SK-N-SH treated with all-trans-retinoic acid at 6 μM for 48 hours (cell line): ENCODE measurements at regions not wholly inside any gene's neighbourhood (a gene's known extent, or its start where the extent isn't known, plus 50 kb on each side); places are given as distances from the start of the nearest gene placed in this dataset.

Experiments used
- ATAC-seq: fragments of 200-7000 bp; cut with Tn5 transposase; 3 replicates; pipeline ENCODE4 v1.9.1; 2020; ENCODE audit warnings: mild to moderate bottlenecking, moderate library complexity
- ARNTL ChIP-seq: fragments of 450-650 bp; formaldehyde crosslinking; IDR thresholded peaks from 2 replicates; pipeline ENCODE4 v1.5.0; 2020; ENCODE audit warnings: low read depth, mild to moderate bottlenecking, moderate library complexity, borderline replicate concordance
- CREB5 ChIP-seq: fragments of 250-450 bp; sonication (Bioruptor Pico); IDR thresholded peaks from 2 replicates; pipeline ENCODE4 v1.5.1; 2020; ENCODE audit warnings: low read depth, mild to moderate bottlenecking, moderate library complexity
- CSDC2 ChIP-seq: fragments of 250-450 bp; sonication (Bioruptor Pico); IDR thresholded peaks from 2 replicates; pipeline ENCODE4 v1.5.0; 2020; ENCODE audit warnings: mild to moderate bottlenecking, moderate library complexity
- CSRNP3 ChIP-seq: fragments of 250-450 bp; sonication (Bioruptor Pico); IDR thresholded peaks from 2 replicates; pipeline ENCODE4 v1.5.1; 2021; ENCODE audit warnings: mild to moderate bottlenecking, moderate library complexity
- ESRRG ChIP-seq: fragments of 250-450 bp; sonication (Bioruptor Pico); IDR thresholded peaks from 2 replicates; pipeline ENCODE4 v1.6.1; 2021; ENCODE audit warnings: mild to moderate bottlenecking
- GLIS3 ChIP-seq: fragments of 250-450 bp; sonication (Bioruptor Pico); IDR thresholded peaks from 2 replicates; pipeline ENCODE4 v1.5.0; 2020; ENCODE audit warnings: mild to moderate bottlenecking, moderate library complexity
- ISL1 ChIP-seq: fragments of 250-450 bp; sonication (Bioruptor Pico); IDR thresholded peaks from 2 replicates; pipeline ENCODE4 v2.1.2; 2022; ENCODE audit warnings: mild to moderate bottlenecking, moderate library complexity
- OSR1 ChIP-seq: fragments of 250-450 bp; sonication (Bioruptor Pico); IDR thresholded peaks from 2 replicates; pipeline ENCODE4 v1.8.0; 2022; ENCODE audit warnings: moderate library complexity, mild to moderate bottlenecking, inconsistent platforms
- PPARA ChIP-seq: fragments of 250-450 bp; sonication (Bioruptor Pico); IDR thresholded peaks from 2 replicates; pipeline ENCODE4 v1.5.0; 2020; ENCODE audit warnings: mild to moderate bottlenecking, borderline replicate concordance
- RARB ChIP-seq: fragments of 250-450 bp; sonication (Bioruptor Pico); IDR thresholded peaks from 2 replicates; pipeline ENCODE4 v1.8.0; 2021; ENCODE audit warnings: mild to moderate bottlenecking, moderate library complexity
- SNAI2 ChIP-seq: fragments of 250-450 bp; sonication (Bioruptor Pico); IDR thresholded peaks from 2 replicates; pipeline ENCODE4 v1.5.0; 2020; ENCODE audit warnings: mild to moderate bottlenecking, moderate library complexity
- TCF4 ChIP-seq: fragments of 250-450 bp; sonication (Bioruptor Pico); IDR thresholded peaks from 2 replicates; pipeline ENCODE4 v1.8.0; 2021; ENCODE audit warnings: mild to moderate bottlenecking, moderate library complexity, borderline replicate concordance
- TOX ChIP-seq: fragments of 250-450 bp; sonication (Bioruptor Pico); IDR thresholded peaks from 2 replicates; pipeline ENCODE4 v1.8.0; 2021; ENCODE audit warnings: mild to moderate bottlenecking, moderate library complexity, borderline replicate concordance
- ZC3H10 ChIP-seq: fragments of 250-450 bp; sonication (Bioruptor Pico); IDR thresholded peaks from 2 replicates; pipeline ENCODE4 v1.5.1; 2021; ENCODE audit warnings: mild to moderate bottlenecking, moderate library complexity
- ZFP3 ChIP-seq: fragments of 250-450 bp; sonication (Bioruptor Pico); IDR thresholded peaks from 2 replicates; pipeline ENCODE4 v1.5.0; 2020; ENCODE audit warnings: mild to moderate bottlenecking, moderate library complexity
- ZFP30 ChIP-seq: fragments of 450-650 bp; formaldehyde crosslinking; IDR thresholded peaks from 2 replicates; pipeline ENCODE4 v1.5.0; 2022; ENCODE audit warnings: mild to moderate bottlenecking, moderate library complexity
- ZNF565 ChIP-seq: fragments of 450-650 bp; formaldehyde crosslinking; conservative IDR thresholded peaks from 2 replicates; pipeline ENCODE4 v1.5.0; 2020; ENCODE audit warnings: low read depth, mild to moderate bottlenecking, moderate library complexity
- ZNF70 ChIP-seq: fragments of 450-650 bp; formaldehyde crosslinking; IDR thresholded peaks from 2 replicates; pipeline ENCODE4 v1.5.0; 2020; ENCODE audit warnings: mild to moderate bottlenecking, moderate library complexity
- ZNF8 ChIP-seq: fragments of 450-650 bp; formaldehyde crosslinking; IDR thresholded peaks from 2 replicates; pipeline ENCODE4 v1.5.0; 2020; ENCODE audit warnings: mild to moderate bottlenecking, moderate library complexity
- TF ChIP-seq, protein P1 (sequence below): fragments of 250-450 bp; sonication (Bioruptor Pico); IDR thresholded peaks from 2 replicates; pipeline ENCODE4 v1.8.0; 2020; ENCODE audit warnings: mild to moderate bottlenecking, moderate library complexity, borderline replicate concordance
- TF ChIP-seq, protein P2 (sequence below): fragments of 250-450 bp; sonication (Bioruptor Pico); IDR thresholded peaks from 2 replicates; pipeline ENCODE4 v1.5.0; 2020; ENCODE audit warnings: mild to moderate bottlenecking, moderate library complexity

DNA sequence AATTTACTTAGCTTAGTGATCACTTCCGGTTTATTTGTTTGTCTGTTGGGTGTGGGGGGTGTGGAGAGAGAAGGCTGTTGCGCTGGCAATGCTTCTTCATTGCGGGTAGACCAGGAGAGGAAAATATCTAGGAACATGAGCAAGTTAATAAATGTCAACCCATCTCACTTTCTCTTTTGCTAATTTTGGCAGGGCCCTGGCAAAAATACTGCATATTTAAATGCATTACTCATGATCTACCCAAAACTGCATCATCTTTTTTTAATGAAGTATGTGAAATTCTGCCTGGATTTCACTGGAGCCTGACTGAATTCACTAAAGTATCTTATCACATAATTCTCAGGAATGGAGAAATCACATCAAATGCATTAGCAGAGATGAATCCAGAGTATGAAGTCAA, 1131.0 kb upstream of the NXPH2 start:
- no peak for TF ChIP-seq GLIS3 (CRISPR knock-in tag)
- TF ChIP-seq ZC3H10 (CRISPR knock-in tag) = no peak
- TF ChIP-seq CREB5 = no peak
- no peak for TF ChIP-seq CSDC2 (CRISPR knock-in tag)
- no peak for TF ChIP-seq ESRRG (CRISPR knock-in tag)
- no peak for TF ChIP-seq ZNF8 (CRISPR knock-in tag)
- no peak for TF ChIP-seq ZNF70
- no peak for TF ChIP-seq TCF4 (CRISPR knock-in tag)
- TF ChIP-seq ZFP30 (CRISPR knock-in tag) = no peak
- no peak for TF ChIP-seq RARB (CRISPR knock-in tag)
- no peak for TF ChIP-seq ISL1
- ATAC-seq = no peak

GRCh38 chr2:139909136-139909535, 1128.9 kb upstream of the NXPH2 start:
- no peak for ATAC-seq
- TF ChIP-seq GLIS3 (CRISPR knock-in tag) (no peak), ZNF565 (no peak), ZFP30 (CRISPR knock-in tag) (no peak), OSR1 (CRISPR knock-in tag) (no peak), CREB5 (no peak), CSDC2 (CRISPR knock-in tag) (no peak), ARNTL (CRISPR knock-in tag) (no peak), SNAI2 (CRISPR knock-in tag) (no peak), ZC3H10 (CRISPR knock-in tag) (no peak), ZFP3 (no peak), RARB (CRISPR knock-in tag) (no peak), TCF4 (CRISPR knock-in tag) (no peak), CSRNP3 (CRISPR knock-in tag) (no peak), ISL1 (no peak), PPARA (CRISPR knock-in tag) (no peak), TOX (CRISPR knock-in tag) (no peak), ESRRG (CRISPR knock-in tag) (no peak)
- TF ChIP-seq, protein P1, sequence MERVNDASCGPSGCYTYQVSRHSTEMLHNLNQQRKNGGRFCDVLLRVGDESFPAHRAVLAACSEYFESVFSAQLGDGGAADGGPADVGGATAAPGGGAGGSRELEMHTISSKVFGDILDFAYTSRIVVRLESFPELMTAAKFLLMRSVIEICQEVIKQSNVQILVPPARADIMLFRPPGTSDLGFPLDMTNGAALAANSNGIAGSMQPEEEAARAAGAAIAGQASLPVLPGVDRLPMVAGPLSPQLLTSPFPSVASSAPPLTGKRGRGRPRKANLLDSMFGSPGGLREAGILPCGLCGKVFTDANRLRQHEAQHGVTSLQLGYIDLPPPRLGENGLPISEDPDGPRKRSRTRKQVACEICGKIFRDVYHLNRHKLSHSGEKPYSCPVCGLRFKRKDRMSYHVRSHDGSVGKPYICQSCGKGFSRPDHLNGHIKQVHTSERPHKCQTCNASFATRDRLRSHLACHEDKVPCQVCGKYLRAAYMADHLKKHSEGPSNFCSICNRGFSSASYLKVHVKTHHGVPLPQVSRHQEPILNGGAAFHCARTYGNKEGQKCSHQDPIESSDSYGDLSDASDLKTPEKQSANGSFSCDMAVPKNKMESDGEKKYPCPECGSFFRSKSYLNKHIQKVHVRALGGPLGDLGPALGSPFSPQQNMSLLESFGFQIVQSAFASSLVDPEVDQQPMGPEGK (CRISPR knock-in tag) = no peak
- TF ChIP-seq, protein P2, sequence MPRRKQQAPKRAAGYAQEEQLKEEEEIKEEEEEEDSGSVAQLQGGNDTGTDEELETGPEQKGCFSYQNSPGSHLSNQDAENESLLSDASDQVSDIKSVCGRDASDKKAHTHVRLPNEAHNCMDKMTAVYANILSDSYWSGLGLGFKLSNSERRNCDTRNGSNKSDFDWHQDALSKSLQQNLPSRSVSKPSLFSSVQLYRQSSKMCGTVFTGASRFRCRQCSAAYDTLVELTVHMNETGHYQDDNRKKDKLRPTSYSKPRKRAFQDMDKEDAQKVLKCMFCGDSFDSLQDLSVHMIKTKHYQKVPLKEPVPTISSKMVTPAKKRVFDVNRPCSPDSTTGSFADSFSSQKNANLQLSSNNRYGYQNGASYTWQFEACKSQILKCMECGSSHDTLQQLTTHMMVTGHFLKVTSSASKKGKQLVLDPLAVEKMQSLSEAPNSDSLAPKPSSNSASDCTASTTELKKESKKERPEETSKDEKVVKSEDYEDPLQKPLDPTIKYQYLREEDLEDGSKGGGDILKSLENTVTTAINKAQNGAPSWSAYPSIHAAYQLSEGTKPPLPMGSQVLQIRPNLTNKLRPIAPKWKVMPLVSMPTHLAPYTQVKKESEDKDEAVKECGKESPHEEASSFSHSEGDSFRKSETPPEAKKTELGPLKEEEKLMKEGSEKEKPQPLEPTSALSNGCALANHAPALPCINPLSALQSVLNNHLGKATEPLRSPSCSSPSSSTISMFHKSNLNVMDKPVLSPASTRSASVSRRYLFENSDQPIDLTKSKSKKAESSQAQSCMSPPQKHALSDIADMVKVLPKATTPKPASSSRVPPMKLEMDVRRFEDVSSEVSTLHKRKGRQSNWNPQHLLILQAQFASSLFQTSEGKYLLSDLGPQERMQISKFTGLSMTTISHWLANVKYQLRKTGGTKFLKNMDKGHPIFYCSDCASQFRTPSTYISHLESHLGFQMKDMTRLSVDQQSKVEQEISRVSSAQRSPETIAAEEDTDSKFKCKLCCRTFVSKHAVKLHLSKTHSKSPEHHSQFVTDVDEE = no peak

DNA sequence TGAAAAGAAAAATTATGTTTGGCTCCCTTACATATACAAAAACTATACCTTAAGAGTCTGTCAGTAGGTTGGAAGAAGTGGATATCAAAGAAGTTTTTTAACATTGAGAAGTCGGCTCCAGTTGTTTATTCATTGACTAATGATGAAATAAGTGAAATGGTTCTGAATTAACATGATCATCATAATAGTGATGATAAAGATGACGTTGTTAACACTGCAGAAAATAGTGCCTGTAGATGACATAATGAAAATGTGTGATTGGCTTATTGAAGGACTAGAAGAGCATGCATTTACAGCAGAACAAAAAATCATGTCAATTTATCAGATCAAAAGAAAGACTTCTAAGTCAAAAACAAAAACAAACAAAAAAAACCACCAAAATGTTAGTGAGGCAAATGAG, 1125.4 kb upstream of the NXPH2 start:
- TF ChIP-seq, protein P1 (CRISPR knock-in tag) = no peak
- TF ChIP-seq ZC3H10 (CRISPR knock-in tag) = no peak
- no peak for TF ChIP-seq TOX (CRISPR knock-in tag)
- no peak for TF ChIP-seq ZFP3
- TF ChIP-seq GLIS3 (CRISPR knock-in tag) = no peak
- TF ChIP-seq ARNTL (CRISPR knock-in tag) = no peak
- TF ChIP-seq TCF4 (CRISPR knock-in tag) = no peak
- TF ChIP-seq ZNF565 = no peak
- no peak for TF ChIP-seq RARB (CRISPR knock-in tag)
- no peak for TF ChIP-seq SNAI2 (CRISPR knock-in tag)
- no peak for TF ChIP-seq ZFP30 (CRISPR knock-in tag)
- TF ChIP-seq PPARA (CRISPR knock-in tag) = no peak
- TF ChIP-seq OSR1 (CRISPR knock-in tag) = no peak
- TF ChIP-seq ZNF70 = no peak
- no peak for TF ChIP-seq CSRNP3 (CRISPR knock-in tag)
- no peak for TF ChIP-seq ESRRG (CRISPR knock-in tag)
- no peak for TF ChIP-seq ISL1
- no peak for TF ChIP-seq CREB5

More for the DNA sequence above, 1125.4 kb upstream of the NXPH2 start:
- no peak for ATAC-seq
